OCI-LY7 (cell line): ENCODE measurements at regions not wholly inside any gene's neighbourhood (a gene's known extent, or its start where the extent isn't known, plus 50 kb on each side); places are given as distances from the start of the nearest gene placed in this dataset.

Experiments
- BruUV-seq: library from RNA; stranded (reverse); fragments of 400-500 nt; replicated peaks from 2 replicates; lab custom pipeline; 2021; lab: Mats Ljungman, UMichigan
- CTCF ChIA-PET: fragments of 300-600 bp; sonication (Branson Sonifier 250); formaldehyde crosslinking; loops from one replicate; lab custom pipeline; 2022; ENCODE audit warnings: antibody characterized with exemption; ENCODE audit not compliant: unreplicated experiment; lab: Charles Lee
- POLR2A ChIA-PET: fragments of 300-600 bp; sonication (Branson Sonifier 250); formaldehyde crosslinking; loops from one replicate; lab custom pipeline; 2022; ENCODE audit warnings: antibody characterized with exemption; lab: Charles Lee
- DNase-seq: peaks from one replicate; pipeline ENCODE4 v3.0.0-alpha.2; 2015; ENCODE audit warnings: low spot score
- H2AFZ ChIP-seq: fragments of 200-600 bp; sonication (generic), shearing (Covaris generic); 2 replicates; pipeline ENCODE4 v1.6.1; 2014; ENCODE audit warnings: mild to moderate bottlenecking, antibody characterized with exemption, low read length, moderate library complexity
- H3K27ac ChIP-seq: fragments of 200-600 bp; sonication (generic); 2 replicates; pipeline ENCODE4 v1.5.1; 2014; ENCODE audit warnings: mixed run types, low read depth, mild to moderate bottlenecking, moderate library complexity, low read length, inconsistent platforms; ENCODE audit not compliant: poor library complexity, severe bottlenecking
- H3K36me3 ChIP-seq: fragments of 200-600 bp; sonication (generic); 2 replicates; pipeline ENCODE4 v1.6.1; 2014; ENCODE audit warnings: mild to moderate bottlenecking, antibody characterized with exemption, low read length, moderate library complexity, mixed read lengths; ENCODE audit not compliant: insufficient read depth
- H3K4me1 ChIP-seq: fragments of 200-600 bp; sonication (generic); 2 replicates; pipeline ENCODE4 v1.5.1; 2014; ENCODE audit warnings: mild to moderate bottlenecking, low read length; ENCODE audit not compliant: insufficient read depth, poor library complexity, severe bottlenecking
- H3K4me2 ChIP-seq: fragments of 200-600 bp; sonication (generic); 2 replicates; pipeline ENCODE4 v1.6.1; 2014; ENCODE audit warnings: mild to moderate bottlenecking, low read length
- H3K4me3 ChIP-seq: fragments of 200-600 bp; sonication (generic); 2 replicates; pipeline ENCODE4 v1.5.1; 2014; ENCODE audit warnings: mild to moderate bottlenecking, low read depth, low read length; ENCODE audit not compliant: poor library complexity, severe bottlenecking
- H3K79me2 ChIP-seq: fragments of 200-600 bp; sonication (generic); 2 replicates; pipeline ENCODE4 v1.6.1; 2016; ENCODE audit warnings: low read depth, mild to moderate bottlenecking, low read length, moderate library complexity, mixed read lengths; ENCODE audit not compliant: insufficient read depth
- H3K9me2 ChIP-seq: fragments of 200-600 bp; sonication (generic); 2 replicates; pipeline ENCODE4 v1.6.1; 2016; ENCODE audit warnings: mild to moderate bottlenecking, low read length, mixed read lengths; ENCODE audit not compliant: insufficient read depth
- H3K9me3 ChIP-seq: fragments of 200-600 bp; sonication (generic); 2 replicates; pipeline ENCODE4 v1.6.1; 2014; ENCODE audit warnings: mild to moderate bottlenecking, mixed run types, low read length, mixed read lengths
- H4K20me1 ChIP-seq: fragments of 200-600 bp; sonication (generic); 2 replicates; pipeline ENCODE4 v1.6.1; 2014; ENCODE audit warnings: mild to moderate bottlenecking, antibody characterized with exemption, low read length, moderate library complexity, mixed read lengths; ENCODE audit not compliant: insufficient read depth
- EZH2phosphoT487 ChIP-seq: fragments of 200-600 bp; sonication (generic); IDR thresholded peaks from 2 replicates; pipeline ENCODE4 v1.6.1; 2018; ENCODE audit warnings: low read depth, borderline replicate concordance, mild to moderate bottlenecking, mixed run types, antibody characterized with exemption, low read length, moderate library complexity, mixed read lengths
- intact Hi-C: fragments of 100-400 bp; cut with micrococcal nuclease; formaldehyde crosslinking; loops from one replicate; pipeline ENCODE4 v1.10.0; 2022; ENCODE audit not compliant: unreplicated experiment
- TF ChIP-seq, protein P1 (sequence below): fragments of 200-600 bp; sonication (generic); conservative IDR thresholded peaks from 2 replicates; pipeline ENCODE4 v1.5.1; 2014; ENCODE audit warnings: mild to moderate bottlenecking, antibody characterized with exemption, low read length, moderate library complexity, mixed read lengths

- no peaks in the 10 kb centered on the region for H3K36me3 ChIP-seq
- H3K27ac ChIP-seq, result no peak overlapping the region
- intact Hi-C loops, result no loop called here
- TF ChIP-seq EZH2phosphoT487, result no peak
- TF ChIP-seq, protein P1, sequence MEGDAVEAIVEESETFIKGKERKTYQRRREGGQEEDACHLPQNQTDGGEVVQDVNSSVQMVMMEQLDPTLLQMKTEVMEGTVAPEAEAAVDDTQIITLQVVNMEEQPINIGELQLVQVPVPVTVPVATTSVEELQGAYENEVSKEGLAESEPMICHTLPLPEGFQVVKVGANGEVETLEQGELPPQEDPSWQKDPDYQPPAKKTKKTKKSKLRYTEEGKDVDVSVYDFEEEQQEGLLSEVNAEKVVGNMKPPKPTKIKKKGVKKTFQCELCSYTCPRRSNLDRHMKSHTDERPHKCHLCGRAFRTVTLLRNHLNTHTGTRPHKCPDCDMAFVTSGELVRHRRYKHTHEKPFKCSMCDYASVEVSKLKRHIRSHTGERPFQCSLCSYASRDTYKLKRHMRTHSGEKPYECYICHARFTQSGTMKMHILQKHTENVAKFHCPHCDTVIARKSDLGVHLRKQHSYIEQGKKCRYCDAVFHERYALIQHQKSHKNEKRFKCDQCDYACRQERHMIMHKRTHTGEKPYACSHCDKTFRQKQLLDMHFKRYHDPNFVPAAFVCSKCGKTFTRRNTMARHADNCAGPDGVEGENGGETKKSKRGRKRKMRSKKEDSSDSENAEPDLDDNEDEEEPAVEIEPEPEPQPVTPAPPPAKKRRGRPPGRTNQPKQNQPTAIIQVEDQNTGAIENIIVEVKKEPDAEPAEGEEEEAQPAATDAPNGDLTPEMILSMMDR, result no peak
- BruUV-seq, result no TSS peak
- no peaks in the 10 kb centered on the region for H3K79me2 ChIP-seq
- no peaks in the 10 kb centered on the region for H3K4me1 ChIP-seq
- no peak overlapping the region for H3K4me2 ChIP-seq
- DNase-seq, result no peak
- no peaks in the 10 kb centered on the region for H3K9me3 ChIP-seq
- no peaks in the 10 kb centered on the region for H3K9me2 ChIP-seq
- no peaks in the 10 kb centered on the region for H4K20me1 ChIP-seq
- no peak overlapping the region for H3K4me3 ChIP-seq
- H2AFZ ChIP-seq, result no peak overlapping the region
- POLR2A ChIA-PET, result no interaction called here
- CTCF ChIA-PET, result no interaction called here
Observed at GRCh38 chr3:72345237-72345878, 502.9 kb downstream of the SHQ1 start.

DNA sequence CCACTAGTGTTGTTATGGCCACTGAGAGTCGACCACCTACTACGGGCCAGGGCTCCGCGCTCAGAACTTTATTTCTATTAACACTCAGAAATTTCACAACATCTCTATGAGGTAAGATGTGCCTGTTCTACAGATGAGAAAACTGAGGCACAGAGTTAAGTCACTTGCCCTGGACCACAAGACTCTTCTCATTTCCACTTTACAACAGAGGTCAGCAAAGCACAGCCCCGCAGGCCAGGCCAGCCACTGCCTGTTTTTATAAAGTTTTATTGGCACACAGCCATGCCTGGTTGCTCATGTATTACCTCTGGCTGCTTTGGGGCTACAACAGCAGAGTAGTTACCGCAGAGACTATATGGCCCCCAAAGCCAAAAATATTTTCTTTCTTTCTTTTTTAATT is 503.6 kb downstream of the SHQ1 start:
- H2AFZ ChIP-seq, result no peak overlapping the region
- no peaks in the 10 kb centered on the region for H3K36me3 ChIP-seq
- H3K9me2 ChIP-seq, result no peaks in the 10 kb centered on the region
- no peak overlapping the region for H3K27ac ChIP-seq
- POLR2A ChIA-PET, result no interaction called here
- no peaks in the 10 kb centered on the region for H3K4me1 ChIP-seq
- H3K4me3 ChIP-seq, result no peak overlapping the region
- CTCF ChIA-PET, result no interaction called here
- H3K9me3 ChIP-seq, result no peaks in the 10 kb centered on the region
- TF ChIP-seq EZH2phosphoT487, result no peak
- TF ChIP-seq, protein P1, result no peak
- no peaks in the 10 kb centered on the region for H3K79me2 ChIP-seq
- H3K4me2 ChIP-seq, result no peak overlapping the region
- no peak for DNase-seq
- intact Hi-C loops, result no loop called here
- no TSS peak for BruUV-seq
- no peaks in the 10 kb centered on the region for H4K20me1 ChIP-seq

GRCh38 chr3:72344236-72344635 is 504.0 kb downstream of the SHQ1 start:
- Histone ChIP-seq H3K9me2 (no peaks in the 10 kb centered on the region), H3K9me3 (no peaks in the 10 kb centered on the region), H2AFZ (no peak overlapping the region), H3K27ac (no peak overlapping the region), H3K36me3 (no peaks in the 10 kb centered on the region), H3K4me3 (no peak overlapping the region), H3K4me1 (no peaks in the 10 kb centered on the region), H4K20me1 (no peaks in the 10 kb centered on the region), H3K4me2 (no peak overlapping the region), H3K79me2 (no peaks in the 10 kb centered on the region)
- BruUV-seq, result no TSS peak
- POLR2A ChIA-PET, result no interaction called here
- DNase-seq, result no peak
- CTCF ChIA-PET, result no interaction called here
- TF ChIP-seq EZH2phosphoT487, result no peak
- TF ChIP-seq, protein P1, result no peak
- intact Hi-C loops, result no loop called here
